H7 (cell line): ENCODE measurements at regions not wholly inside any gene's neighbourhood (a gene's known extent, or its start where the extent isn't known, plus 50 kb on each side); places are given as distances from the start of the nearest gene placed in this dataset.
"Not testable (repeated sequence)": the region's sequence is repeated elsewhere in the genome, so short reads cannot be mapped to it uniquely, and the experiment has no call there.

Experiments used
- DNase-seq: peaks from one replicate; pipeline ENCODE4 v3.0.0; 2012
- H3K27me3 ChIP-seq: 2 replicates; pipeline ENCODE4 v1.6.0; 2011; ENCODE audit warnings: mild to moderate bottlenecking, low read length; ENCODE audit not compliant: control insufficient read depth, insufficient read depth
- H3K36me3 ChIP-seq: replicated peaks from 2 replicates; pipeline ENCODE4 v1.5.1; 2011; ENCODE audit warnings: low read length; ENCODE audit not compliant: control insufficient read depth, insufficient read depth
- H3K4me3 ChIP-seq: 2 replicates; pipeline ENCODE4 v1.5.1; 2011; ENCODE audit warnings: low read depth, mild to moderate bottlenecking, control low read depth, low read length, moderate library complexity; ENCODE audit not compliant: insufficient read depth

GRCh38 chr1:189678779-189679178 is 798.9 kb downstream of the BRINP3 start:
- no peaks in the 10 kb centered on the region for H3K27me3 ChIP-seq
- no peak overlapping the region for H3K4me3 ChIP-seq
- no peak for DNase-seq
- H3K36me3 ChIP-seq: no peaks in the 10 kb centered on the region

GRCh38 chr1:189681252-189681919 is 796.3 kb downstream of the BRINP3 start:
- DNase-seq: no peak
- H3K36me3 ChIP-seq: no peaks in the 10 kb centered on the region
- no peaks in the 10 kb centered on the region for H3K27me3 ChIP-seq
- H3K4me3 ChIP-seq: no peak overlapping the region

- Histone ChIP-seq H3K36me3 (no peaks in the 10 kb centered on the region), H3K27me3 (no peaks in the 10 kb centered on the region), H3K4me3 (no peak overlapping the region)
- no peak for DNase-seq
Observed at GRCh38 chr1:189682591-189682990, 795.1 kb downstream of the BRINP3 start.

- DNase-seq: no peak
- H3K27me3 ChIP-seq: no peaks in the 10 kb centered on the region
Observed at GRCh38 chr1:189686288-189686687, 791.4 kb downstream of the BRINP3 start.

GRCh38 chr1:189693140-189693539 is 784.5 kb downstream of the BRINP3 start:
- Histone ChIP-seq H3K36me3 (no peaks in the 10 kb centered on the region), H3K27me3 (no peaks in the 10 kb centered on the region), H3K4me3 (no peak overlapping the region)
- no peak for DNase-seq

More at GRCh38 chr1:189686288-189686687, 791.4 kb downstream of the BRINP3 start:
- H3K4me3 ChIP-seq: no peak overlapping the region
- no peaks in the 10 kb centered on the region for H3K36me3 ChIP-seq

GRCh38 chr1:189696297-189696696 is 781.4 kb downstream of the BRINP3 start:
- no peaks in the 10 kb centered on the region for H3K36me3 ChIP-seq
- H3K4me3 ChIP-seq: no peak overlapping the region
- no peak for DNase-seq
- H3K27me3 ChIP-seq: no peaks in the 10 kb centered on the region

GRCh38 chr1:189697113-189697512 is 780.6 kb downstream of the BRINP3 start:
- Histone ChIP-seq H3K36me3 (no peaks in the 10 kb centered on the region), H3K4me3 (no peak overlapping the region), H3K27me3 (no peaks in the 10 kb centered on the region)
- DNase-seq: no peak

- DNase-seq: no peak
Observed at GRCh38 chr1:189701606-189702005, 776.1 kb downstream of the BRINP3 start.

GRCh38 chr1:189706594-189706993 is 771.1 kb downstream of the BRINP3 start:
- Histone ChIP-seq H3K4me3 (no peak overlapping the region), H3K36me3 (no peaks in the 10 kb centered on the region), H3K27me3 (no peaks in the 10 kb centered on the region)
- no peak for DNase-seq

More at GRCh38 chr1:189701606-189702005, 776.1 kb downstream of the BRINP3 start:
- H3K27me3 ChIP-seq: no peaks in the 10 kb centered on the region
- no peak overlapping the region for H3K4me3 ChIP-seq
- H3K36me3 ChIP-seq: no peaks in the 10 kb centered on the region

GRCh38 chr1:189708674-189709073 is 769.0 kb downstream of the BRINP3 start:
- peak; percentile 33 for DNase-seq
- Histone ChIP-seq H3K4me3 (no peak overlapping the region), H3K36me3 (no peaks in the 10 kb centered on the region), H3K27me3 (no peaks in the 10 kb centered on the region)

- not testable (repeated sequence) for H3K27me3 ChIP-seq, H3K36me3 ChIP-seq, DNase-seq, H3K4me3 ChIP-seq
Observed at GRCh38 chr1:189718147-189718795, 759.4 kb downstream of the BRINP3 start.

GRCh38 chr1:189726806-189727205 is 750.9 kb downstream of the BRINP3 start:
- Histone ChIP-seq H3K4me3 (no peak overlapping the region), H3K36me3 (no peaks in the 10 kb centered on the region), H3K27me3 (no peaks in the 10 kb centered on the region)
- DNase-seq: no peak

GRCh38 chr1:189751311-189751710 is 726.4 kb downstream of the BRINP3 start:
- DNase-seq: no peak
- no peaks in the 10 kb centered on the region for H3K27me3 ChIP-seq

GRCh38 chr1:189752461-189752995 is 725.1 kb downstream of the BRINP3 start:
- Histone ChIP-seq H3K27me3 (no peaks in the 10 kb centered on the region), H3K36me3 (no peaks in the 10 kb centered on the region), H3K4me3 (no peak overlapping the region)
- no peak for DNase-seq

More at GRCh38 chr1:189751311-189751710, 726.4 kb downstream of the BRINP3 start:
- H3K4me3 ChIP-seq: no peak overlapping the region
- no peaks in the 10 kb centered on the region for H3K36me3 ChIP-seq

- not testable (repeated sequence) for H3K4me3 ChIP-seq, DNase-seq, H3K27me3 ChIP-seq, H3K36me3 ChIP-seq
Observed at GRCh38 chr1:189755100-189755499, 722.6 kb downstream of the BRINP3 start.
